HL-60 (cell line): ENCODE measurements at regions not wholly inside any gene's neighbourhood (a gene's known extent, or its start where the extent isn't known, plus 50 kb on each side); places are given as distances from the start of the nearest gene placed in this dataset.

Experiments
- DNase-seq, 2 experiments: peaks; one replicate each; pipeline ENCODE4 v3.0.0-alpha.2; 2010 to 2020; ENCODE audit warnings: low read depth in 1 of 2, low spot score in 1 of 2
- H3K27ac ChIP-seq: fragments of 250-450 bp; sonication (Bioruptor Pico); replicated peaks from 2 replicates; pipeline ENCODE4 v1.5.1; 2020; ENCODE audit warnings: mild to moderate bottlenecking, moderate library complexity
- H3K27me3 ChIP-seq: fragments of 250-450 bp; sonication (Bioruptor Pico); 2 replicates; pipeline ENCODE4 v1.5.1; 2021; ENCODE audit warnings: mild to moderate bottlenecking, moderate library complexity; ENCODE audit not compliant: insufficient read depth, poor library complexity, severe bottlenecking
- H3K4me3 ChIP-seq: replicated peaks from 2 replicates; pipeline ENCODE4 v1.5.1; 2011; ENCODE audit warnings: mild to moderate bottlenecking, control low read depth, low read length; ENCODE audit not compliant: insufficient read depth
- GABPA ChIP-seq: IDR thresholded peaks from 2 replicates; pipeline ENCODE4 v1.6.1; 2012; ENCODE audit warnings: low read depth
- POLR2AphosphoS5 ChIP-seq: IDR thresholded peaks from 2 replicates; pipeline ENCODE4 v1.6.1; 2012; ENCODE audit warnings: low read depth
- SPI1 ChIP-seq: IDR thresholded peaks from 2 replicates; pipeline ENCODE4 v1.6.1; 2012; ENCODE audit warnings: low read depth, mild to moderate bottlenecking, borderline replicate concordance
- TF ChIP-seq, protein P1 (sequence below): IDR thresholded peaks from one replicate; pipeline ENCODE4 v1.5.1; 2011; ENCODE audit warnings: low read length, control low read depth, inconsistent platforms; ENCODE audit not compliant: insufficient read depth
- TF ChIP-seq, protein P2 (sequence below): IDR thresholded peaks from 2 replicates; pipeline ENCODE4 v1.6.1; 2012; ENCODE audit warnings: low read depth; ENCODE audit not compliant: insufficient replicate concordance

DNA sequence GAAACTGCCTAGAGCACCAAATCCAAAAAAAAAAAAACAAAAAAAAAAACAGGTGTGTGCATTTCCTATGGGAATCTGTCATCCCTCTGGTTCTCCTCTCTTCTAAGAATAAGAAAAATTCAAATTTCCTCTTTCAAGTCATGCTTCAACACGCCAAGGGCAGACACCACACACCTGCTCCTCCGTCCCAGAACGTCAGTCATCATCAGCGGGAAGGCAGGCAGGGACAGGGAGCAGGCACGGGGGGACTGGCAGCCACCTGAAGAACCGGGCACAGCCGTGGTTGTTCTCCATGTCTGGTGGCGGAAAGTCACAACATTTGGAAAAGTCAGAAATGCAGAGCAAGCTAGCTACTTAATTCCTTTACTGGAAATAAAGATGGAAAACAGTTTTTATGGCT lies 214.8 kb downstream of the IKZF2 start:
- TF ChIP-seq, protein P1, sequence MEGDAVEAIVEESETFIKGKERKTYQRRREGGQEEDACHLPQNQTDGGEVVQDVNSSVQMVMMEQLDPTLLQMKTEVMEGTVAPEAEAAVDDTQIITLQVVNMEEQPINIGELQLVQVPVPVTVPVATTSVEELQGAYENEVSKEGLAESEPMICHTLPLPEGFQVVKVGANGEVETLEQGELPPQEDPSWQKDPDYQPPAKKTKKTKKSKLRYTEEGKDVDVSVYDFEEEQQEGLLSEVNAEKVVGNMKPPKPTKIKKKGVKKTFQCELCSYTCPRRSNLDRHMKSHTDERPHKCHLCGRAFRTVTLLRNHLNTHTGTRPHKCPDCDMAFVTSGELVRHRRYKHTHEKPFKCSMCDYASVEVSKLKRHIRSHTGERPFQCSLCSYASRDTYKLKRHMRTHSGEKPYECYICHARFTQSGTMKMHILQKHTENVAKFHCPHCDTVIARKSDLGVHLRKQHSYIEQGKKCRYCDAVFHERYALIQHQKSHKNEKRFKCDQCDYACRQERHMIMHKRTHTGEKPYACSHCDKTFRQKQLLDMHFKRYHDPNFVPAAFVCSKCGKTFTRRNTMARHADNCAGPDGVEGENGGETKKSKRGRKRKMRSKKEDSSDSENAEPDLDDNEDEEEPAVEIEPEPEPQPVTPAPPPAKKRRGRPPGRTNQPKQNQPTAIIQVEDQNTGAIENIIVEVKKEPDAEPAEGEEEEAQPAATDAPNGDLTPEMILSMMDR: no peak
- TF ChIP-seq, protein P2, sequence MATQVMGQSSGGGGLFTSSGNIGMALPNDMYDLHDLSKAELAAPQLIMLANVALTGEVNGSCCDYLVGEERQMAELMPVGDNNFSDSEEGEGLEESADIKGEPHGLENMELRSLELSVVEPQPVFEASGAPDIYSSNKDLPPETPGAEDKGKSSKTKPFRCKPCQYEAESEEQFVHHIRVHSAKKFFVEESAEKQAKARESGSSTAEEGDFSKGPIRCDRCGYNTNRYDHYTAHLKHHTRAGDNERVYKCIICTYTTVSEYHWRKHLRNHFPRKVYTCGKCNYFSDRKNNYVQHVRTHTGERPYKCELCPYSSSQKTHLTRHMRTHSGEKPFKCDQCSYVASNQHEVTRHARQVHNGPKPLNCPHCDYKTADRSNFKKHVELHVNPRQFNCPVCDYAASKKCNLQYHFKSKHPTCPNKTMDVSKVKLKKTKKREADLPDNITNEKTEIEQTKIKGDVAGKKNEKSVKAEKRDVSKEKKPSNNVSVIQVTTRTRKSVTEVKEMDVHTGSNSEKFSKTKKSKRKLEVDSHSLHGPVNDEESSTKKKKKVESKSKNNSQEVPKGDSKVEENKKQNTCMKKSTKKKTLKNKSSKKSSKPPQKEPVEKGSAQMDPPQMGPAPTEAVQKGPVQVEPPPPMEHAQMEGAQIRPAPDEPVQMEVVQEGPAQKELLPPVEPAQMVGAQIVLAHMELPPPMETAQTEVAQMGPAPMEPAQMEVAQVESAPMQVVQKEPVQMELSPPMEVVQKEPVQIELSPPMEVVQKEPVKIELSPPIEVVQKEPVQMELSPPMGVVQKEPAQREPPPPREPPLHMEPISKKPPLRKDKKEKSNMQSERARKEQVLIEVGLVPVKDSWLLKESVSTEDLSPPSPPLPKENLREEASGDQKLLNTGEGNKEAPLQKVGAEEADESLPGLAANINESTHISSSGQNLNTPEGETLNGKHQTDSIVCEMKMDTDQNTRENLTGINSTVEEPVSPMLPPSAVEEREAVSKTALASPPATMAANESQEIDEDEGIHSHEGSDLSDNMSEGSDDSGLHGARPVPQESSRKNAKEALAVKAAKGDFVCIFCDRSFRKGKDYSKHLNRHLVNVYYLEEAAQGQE: no peak
- TF ChIP-seq GABPA: no peak
- no peak for TF ChIP-seq POLR2AphosphoS5
- no peak for TF ChIP-seq SPI1
- no peak for DNase-seq
- Histone ChIP-seq H3K27me3 (no peaks in the 10 kb centered on the region), H3K27ac (no peak overlapping the region), H3K4me3 (no peak overlapping the region)

GRCh38 chr2:212935752-212936151 lies 215.7 kb downstream of the IKZF2 start:
- DNase-seq: no peak
- no peak for TF ChIP-seq GABPA
- TF ChIP-seq, protein P2: no peak
- TF ChIP-seq, protein P1: no peak
- no peak for TF ChIP-seq POLR2AphosphoS5
- no peak for TF ChIP-seq SPI1
- no peak overlapping the region for H3K27ac ChIP-seq
- no peak overlapping the region for H3K4me3 ChIP-seq
- H3K27me3 ChIP-seq: no peaks in the 10 kb centered on the region

GRCh38 chr2:212931271-212931670 lies 220.1 kb downstream of the IKZF2 start:
- TF ChIP-seq, protein P1: no peak
- TF ChIP-seq, protein P2: no peak
- TF ChIP-seq SPI1 (no peak), GABPA (no peak), POLR2AphosphoS5 (no peak)
- no peak for DNase-seq
- no peak overlapping the region for H3K27ac ChIP-seq
- no peaks in the 10 kb centered on the region for H3K27me3 ChIP-seq
- no peak overlapping the region for H3K4me3 ChIP-seq
